T-helper 2 cell treated with Interferon-gamma antibody and Interleukin-4, amounts not matched to agents 100 ng/mL and 5 ng/mL, for 36 hours (primary cell): ENCODE measurements at regions not wholly inside any gene's neighbourhood (a gene's known extent, or its start where the extent isn't known, plus 50 kb on each side); places are given as distances from the start of the nearest gene placed in this dataset.
"Not testable (repeated sequence)": the region's sequence is repeated elsewhere in the genome, so short reads cannot be mapped to it uniquely, and the experiment has no call there.

ENCODE experiments used
- intact Hi-C: fragments of 100-400 bp; cut with micrococcal nuclease; formaldehyde crosslinking; loops from one replicate; pipeline ENCODE4 v1.15.1; 2023

GRCh38 chr20:57834306-57835073 is 124.7 kb upstream of the PMEPA1 start:
- intact Hi-C loops = no loop called here

GRCh38 chr20:57831993-57832585 is 122.3 kb upstream of the PMEPA1 start:
- intact Hi-C loops = no loop called here

DNA sequence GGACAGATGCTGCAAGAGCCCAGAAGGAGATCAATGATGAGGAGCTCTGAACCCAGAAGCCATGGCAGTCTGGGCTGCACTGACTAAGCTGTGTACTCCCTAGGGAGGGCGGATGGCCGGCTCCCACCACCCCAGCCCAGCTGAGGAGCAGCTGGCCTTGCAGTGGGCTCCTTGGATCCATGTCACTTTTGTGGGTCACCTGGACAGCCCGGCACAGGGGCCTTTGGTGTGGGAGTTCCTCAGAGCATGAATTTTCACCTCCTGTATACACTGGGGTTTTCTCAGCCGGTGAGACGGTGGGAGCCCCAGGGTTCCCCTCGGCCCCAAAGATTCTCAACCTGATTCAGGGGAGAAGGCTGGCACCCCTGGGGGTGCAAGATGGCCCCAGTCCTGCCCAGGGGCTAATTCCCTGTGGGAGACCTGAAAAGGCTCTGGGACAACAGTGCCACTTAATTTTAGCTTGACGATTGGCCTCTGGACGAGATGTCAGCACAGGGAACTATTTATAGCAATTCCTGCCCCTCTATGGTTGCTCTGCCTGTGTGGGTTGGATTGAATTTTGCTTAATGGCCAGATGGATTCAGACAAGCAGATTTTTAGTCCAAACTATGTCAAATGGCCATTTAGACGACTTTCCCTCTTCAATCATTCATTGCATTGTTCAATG is 121.6 kb upstream of the PMEPA1 start:
- intact Hi-C loops = no loop called here

DNA sequence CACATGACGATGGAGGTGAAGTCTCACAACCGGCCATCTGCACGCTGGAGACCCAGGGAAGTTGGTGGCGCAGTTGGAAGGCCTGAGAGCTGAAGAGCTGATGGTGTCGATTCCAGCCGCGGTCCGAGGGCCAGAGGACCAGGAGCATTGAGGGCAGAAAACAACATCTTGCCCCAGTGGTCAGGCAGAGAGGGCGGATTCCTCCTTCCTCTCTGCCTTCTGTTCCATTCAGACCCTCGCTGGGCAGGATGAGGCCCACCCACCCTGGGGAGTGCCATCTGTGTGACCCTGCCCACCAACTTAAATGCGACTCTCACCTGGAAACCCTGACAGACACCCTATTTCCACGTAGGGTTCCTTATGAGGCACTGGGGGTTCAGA is 120.7 kb upstream of the PMEPA1 start:
- intact Hi-C loops = no loop called here

DNA sequence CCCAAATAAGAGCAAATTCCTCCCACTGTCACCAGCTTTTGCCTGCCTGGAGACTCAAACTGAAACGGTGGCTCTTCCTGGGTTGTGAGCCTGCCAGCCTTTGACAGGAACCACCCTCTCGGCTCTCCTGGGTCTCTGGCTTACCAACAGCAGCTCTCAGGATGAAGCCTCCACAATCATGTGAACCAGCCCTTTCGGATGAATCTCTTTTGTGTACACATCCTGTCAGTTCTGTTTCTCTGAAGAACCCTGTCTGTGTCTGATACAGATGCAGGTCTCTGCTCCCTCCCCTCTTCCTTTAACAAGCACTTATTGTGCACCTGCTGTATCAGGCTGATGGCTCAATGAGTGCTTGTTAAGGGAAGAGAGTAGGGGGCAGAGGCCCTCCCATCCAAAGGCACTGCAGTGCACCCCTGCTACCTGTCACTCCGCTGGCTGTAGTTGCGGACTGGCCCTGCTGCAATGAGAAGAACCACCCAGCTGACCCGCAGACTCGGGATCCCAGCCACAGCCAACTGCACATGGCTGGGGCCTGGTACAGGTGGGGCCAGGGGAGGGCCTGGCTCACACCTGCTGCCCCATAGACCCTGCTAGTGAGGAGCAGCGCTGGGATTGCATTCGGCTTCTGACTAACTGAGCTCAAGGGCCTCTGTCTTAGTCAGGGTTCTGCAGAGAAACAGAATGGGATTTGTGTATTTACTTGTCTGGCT is 120.1 kb upstream of the PMEPA1 start:
- intact Hi-C loops = no loop called here

DNA sequence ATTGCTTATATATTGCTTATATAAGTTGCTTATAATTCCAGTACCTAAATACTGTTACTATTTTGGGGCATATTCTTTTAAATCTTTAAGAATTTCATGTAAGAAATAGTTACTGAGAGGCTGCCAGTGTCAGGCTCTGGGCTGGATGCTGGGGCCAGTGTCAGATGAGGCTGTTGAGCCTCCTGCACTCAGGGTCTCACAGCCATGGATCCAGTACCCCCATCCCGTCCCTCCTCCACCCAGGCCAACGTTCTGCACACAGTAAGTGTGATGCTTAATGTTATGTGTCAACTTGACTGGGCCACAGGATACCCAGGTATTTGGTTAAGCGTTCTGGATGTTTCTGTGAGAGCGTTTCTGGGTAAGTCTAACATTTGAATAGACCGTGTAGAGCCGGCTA is 119.5 kb upstream of the PMEPA1 start:
- intact Hi-C loops = no loop called here

DNA sequence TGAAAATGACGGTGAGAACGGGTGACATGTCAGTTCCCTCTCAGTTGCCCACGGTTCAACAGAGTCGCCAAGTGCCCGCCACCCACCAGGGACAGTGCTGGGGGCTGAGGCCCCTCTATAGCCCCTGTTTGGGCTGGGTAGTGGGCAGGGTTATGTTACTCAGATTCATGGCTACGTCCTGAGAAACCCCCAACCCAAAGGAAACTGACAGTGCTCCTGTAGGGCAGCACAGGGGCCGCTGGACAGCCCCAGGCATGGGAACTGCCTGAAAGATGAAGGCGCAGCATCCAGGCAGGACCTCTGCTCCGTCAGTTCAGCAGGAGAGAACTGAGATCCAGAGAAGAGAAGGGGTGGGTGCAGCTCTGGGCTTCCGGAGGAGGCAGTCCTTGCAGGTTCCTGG is 118.9 kb upstream of the PMEPA1 start:
- intact Hi-C loops = no loop called here

DNA sequence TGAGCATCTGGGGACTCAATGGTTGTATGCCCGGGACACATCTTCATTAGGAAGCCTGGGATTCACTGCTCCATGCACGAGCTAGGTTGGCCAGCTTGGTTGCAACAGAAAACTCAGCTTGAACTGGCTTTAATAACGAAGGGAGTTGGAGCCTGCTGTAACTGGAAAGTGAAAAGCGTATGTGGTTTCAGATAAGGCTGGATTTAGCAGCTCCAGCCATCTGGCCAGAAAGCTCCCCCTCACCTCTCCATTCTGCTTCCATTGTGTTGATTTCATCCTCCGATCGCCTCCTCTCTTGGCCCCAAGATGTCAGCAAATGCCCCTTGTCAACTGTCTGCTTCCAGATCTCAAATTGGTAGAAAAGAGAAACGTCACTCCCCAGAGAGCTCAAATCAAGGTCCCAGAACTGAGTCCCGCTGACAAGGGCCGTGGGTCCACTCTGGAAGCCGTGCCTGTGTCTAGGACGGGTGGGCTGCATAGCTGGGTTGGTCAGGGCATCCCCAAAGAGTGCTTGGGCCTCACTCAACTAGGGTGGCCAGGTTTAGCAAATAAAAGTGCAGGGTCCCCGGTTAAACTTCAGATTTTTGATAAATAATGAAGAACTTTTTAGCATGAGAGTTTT is 117.0 kb upstream of the PMEPA1 start:
- intact Hi-C loops = no loop called here

DNA sequence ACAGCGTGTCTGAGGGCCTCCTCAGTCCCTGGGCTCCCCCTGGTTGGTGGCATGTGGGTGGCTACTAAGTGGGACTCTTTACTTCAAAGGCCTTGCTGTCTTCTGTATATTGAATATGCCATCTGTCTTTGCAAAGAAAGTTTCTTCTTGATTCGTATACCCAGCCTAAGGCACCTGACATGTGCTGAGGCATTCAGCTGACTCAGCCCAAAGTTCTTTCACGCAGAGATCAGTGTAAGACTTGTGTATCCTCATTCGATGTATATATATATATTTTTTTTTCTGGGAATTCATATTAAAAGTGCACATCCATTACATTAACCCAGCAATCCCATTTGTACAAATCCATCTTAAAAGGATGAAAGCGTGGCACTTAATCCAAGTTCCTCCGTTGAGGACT is 115.1 kb upstream of the PMEPA1 start:
- intact Hi-C loops = no loop called here

DNA sequence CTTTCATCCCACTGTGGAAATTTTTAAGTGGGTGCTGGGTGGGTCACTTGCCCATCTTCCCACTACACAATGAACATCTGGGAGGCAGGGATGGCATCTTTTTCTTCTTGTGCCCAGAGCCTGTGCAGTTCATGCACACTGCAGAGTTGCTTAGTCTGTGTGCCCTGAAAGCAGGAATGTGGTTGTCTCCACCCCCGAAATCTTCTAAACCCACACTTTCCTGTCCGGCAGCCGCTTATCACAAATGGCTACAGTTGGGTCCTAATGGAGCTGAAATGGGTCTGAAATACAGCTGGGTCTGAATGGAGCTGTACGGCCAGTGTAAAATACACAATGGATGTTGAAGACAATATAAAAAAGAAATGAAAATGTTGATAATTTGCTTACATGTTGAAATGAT is 112.1 kb upstream of the PMEPA1 start:
- intact Hi-C loops = no loop called here

- intact Hi-C loops = no loop called here
These were observed 110.0 kb upstream of the PMEPA1 start for GRCh38 chr20:57819691-57820380.

DNA sequence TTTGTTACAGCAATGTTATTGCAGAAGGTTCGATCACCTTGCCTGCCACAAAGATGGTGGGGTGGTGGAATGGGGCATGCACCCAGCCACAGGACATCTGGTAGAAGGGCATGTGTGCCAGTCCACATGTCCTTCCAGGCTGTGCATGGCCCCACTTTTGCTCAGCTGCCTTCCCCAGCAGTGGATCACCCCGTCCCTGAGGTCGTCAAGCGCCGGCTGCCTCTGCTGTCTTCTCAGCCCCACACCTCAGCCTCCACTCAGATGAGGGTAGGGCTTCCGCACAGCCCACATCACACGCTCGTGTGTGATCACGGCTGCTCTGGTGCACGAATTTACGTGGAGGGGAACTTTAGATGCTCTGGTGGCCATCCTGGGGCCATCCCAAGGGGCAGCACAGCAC is 109.5 kb upstream of the PMEPA1 start:
- intact Hi-C loops = no loop called here

DNA sequence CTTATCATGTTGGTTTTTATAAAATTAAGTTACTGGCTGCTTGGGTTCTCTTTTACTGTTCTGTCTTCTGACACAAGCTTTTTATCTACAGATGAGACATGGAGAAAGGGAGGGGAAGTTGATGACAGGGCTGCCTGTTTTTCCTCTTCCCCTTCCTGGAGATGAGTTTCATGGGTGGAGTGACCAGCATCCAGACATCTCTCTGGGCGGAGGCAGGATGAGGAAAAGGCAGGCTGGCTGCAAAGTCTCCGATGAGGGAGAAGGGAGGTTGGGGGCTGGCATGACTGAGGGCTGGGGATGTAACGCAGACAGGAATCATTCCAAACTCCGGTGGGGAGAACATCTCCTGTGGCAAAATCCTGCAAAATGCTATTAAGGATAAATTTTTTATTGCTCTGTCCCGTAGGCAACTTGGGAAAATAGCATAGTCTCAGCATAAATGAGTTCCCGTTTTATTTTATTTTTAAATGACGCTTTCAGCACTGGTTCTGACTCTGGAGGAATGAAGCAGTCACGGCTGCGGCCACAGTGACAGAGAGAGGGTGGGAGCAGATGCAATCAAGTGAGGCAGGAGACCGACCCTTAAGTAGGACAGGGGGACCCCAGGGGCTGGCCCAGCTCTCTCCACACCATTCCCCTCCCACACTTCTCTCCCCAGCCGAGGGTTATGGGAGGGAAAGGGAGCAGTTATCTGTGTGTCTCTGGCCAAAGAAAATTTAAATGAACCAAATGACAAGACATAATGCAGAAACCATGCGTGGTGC is 108.8 kb upstream of the PMEPA1 start:
- intact Hi-C loops = no loop called here

GRCh38 chr20:57815405-57815804 is 105.6 kb upstream of the PMEPA1 start:
- intact Hi-C loops = no loop called here

DNA sequence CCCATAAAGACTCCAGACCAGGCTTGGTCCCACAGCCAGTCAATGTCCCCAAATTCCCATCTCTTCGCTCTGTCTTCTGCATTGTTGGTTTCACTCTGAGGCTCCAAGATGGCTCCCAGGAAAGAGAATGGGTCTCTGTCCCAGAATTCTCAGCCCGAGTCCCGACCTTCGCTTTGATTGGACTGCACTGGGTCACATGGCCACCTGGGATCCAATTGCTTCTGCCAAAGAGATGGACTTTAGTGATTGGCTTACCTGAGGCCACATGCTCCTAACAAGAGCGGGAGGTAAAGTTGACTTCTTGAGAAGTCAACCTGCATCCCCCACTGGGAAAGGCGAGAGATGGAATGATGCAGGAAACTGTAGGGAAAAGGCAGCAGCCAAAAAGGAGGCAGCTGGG is 104.7 kb upstream of the PMEPA1 start:
- intact Hi-C loops = no loop called here

GRCh38 chr20:57813509-57814269 is 103.9 kb upstream of the PMEPA1 start:
- intact Hi-C loops = no loop called here

DNA sequence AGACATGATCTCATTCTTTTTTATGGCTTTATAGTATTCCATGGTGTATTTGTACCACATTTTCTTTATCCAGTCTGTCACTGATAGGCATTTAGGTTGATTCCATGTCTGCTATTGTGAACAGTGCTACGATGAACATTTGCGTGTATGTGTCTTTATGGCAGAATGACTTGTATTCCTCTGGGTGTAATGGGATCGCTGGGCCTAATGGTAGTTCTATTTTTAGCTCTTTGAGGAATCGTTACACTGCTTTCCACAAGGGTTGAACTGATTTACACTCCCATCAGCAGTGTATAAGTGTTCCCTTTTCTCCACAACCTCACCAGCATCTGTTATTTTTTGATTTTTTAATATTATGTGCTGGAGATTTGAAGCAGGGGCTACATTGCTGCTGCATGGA is 102.8 kb upstream of the PMEPA1 start:
- intact Hi-C loops = not testable (repeated sequence)

DNA sequence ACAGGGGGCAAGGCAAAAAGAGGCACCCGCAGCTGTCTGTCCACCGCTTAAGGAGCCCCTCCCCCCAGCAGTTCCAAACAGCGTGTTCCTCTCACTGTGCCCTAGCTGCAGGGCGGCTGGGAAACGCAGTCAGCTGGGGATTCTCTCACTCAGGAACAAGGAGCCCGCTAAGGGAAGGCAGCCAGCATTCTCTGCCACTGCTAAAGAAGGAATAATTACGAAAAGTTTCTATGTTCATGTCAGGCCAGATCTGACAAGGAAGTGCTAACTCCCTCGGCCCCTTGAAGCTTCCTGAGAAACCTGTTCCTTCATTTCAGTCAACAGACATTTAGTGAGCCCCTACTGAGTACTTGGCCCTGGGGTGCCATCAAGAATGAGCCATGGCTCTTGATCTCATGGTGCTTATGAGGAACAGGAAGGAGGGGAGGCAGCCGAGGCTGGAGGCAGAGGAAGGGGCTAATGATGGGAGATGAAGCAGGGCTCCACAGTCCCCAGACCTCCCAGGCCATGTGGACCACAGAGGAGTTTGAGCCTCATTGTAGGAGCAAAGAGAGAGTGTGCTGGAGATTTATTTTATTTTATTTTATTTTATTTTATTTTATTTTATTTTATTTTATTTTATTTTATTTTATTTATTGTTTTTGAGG is 101.7 kb upstream of the PMEPA1 start:
- intact Hi-C loops = no loop called here
